ENCODE measurements at regions not wholly inside any gene's neighbourhood (a gene's known extent, or its start where the extent isn't known, plus 50 kb on each side); places are given as distances from the start of the nearest gene placed in this dataset.
A peak's percentile ranks its signal among the peaks of the same experiment; 100 is the strongest.

DNA sequence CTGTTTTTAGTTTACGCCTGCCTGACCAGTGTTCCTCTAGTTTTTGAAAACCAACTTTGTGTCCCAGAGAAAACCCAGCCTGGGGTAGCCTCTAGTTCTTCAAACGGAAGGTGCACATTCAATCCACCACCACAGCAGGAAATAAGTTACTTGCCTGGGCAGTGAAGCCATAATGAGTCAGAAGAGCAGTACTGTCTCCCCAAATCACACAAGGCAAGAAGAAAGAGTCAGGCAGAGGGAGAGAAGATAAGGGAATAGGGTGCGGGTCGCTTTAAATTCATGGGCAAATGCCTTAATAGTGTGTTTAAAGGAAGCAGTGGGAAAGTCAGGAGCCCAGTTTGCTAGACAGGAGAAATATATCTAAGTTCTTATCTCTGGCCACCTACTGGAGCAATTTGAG lies 333.8 kb upstream of the GRIA3 start:
- ChIA-PET CTCF (no interaction called here), POLR2A (no interaction called here)
- DNase-seq (ENCODE audit: low read depth), result no peak
- H3K4me3 ChIP-seq (ENCODE audit: low read depth, low read length), result no peak overlapping the region
- no peaks in the 10 kb centered on the region for H3K27me3 ChIP-seq (ENCODE audit: control insufficient read depth, insufficient read depth, low read length)
- TF ChIP-seq, protein P1, sequence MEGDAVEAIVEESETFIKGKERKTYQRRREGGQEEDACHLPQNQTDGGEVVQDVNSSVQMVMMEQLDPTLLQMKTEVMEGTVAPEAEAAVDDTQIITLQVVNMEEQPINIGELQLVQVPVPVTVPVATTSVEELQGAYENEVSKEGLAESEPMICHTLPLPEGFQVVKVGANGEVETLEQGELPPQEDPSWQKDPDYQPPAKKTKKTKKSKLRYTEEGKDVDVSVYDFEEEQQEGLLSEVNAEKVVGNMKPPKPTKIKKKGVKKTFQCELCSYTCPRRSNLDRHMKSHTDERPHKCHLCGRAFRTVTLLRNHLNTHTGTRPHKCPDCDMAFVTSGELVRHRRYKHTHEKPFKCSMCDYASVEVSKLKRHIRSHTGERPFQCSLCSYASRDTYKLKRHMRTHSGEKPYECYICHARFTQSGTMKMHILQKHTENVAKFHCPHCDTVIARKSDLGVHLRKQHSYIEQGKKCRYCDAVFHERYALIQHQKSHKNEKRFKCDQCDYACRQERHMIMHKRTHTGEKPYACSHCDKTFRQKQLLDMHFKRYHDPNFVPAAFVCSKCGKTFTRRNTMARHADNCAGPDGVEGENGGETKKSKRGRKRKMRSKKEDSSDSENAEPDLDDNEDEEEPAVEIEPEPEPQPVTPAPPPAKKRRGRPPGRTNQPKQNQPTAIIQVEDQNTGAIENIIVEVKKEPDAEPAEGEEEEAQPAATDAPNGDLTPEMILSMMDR (IDR thresholded peaks at IDR 0.05; ENCODE audit: insufficient read depth, low read depth, low read length), result no peak
- no peaks in the 10 kb centered on the region for H3K36me3 ChIP-seq (ENCODE audit: control insufficient read depth, insufficient read depth, low read length)

DNA sequence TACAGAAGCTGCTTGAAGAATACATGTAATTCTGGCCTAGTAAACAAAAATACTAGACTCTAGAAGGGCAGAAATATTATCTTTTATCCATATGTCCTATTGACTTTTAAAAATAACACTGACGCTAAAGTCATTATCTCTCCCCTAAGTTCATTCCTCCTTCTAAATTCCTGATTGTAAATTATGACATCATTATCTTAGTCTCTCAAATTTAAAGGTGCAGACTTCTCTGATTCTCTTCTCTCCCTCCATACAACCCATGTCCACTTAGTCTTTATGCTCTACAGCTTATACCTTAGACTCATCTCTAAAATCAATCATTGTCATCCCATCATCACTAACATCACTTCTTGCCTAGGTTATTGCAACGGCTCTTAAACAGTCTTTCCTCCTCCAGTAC lies 327.9 kb upstream of the GRIA3 start:
- H3K4me3 ChIP-seq (ENCODE audit: low read depth, low read length), result no peak overlapping the region
- TF ChIP-seq, protein P1 (IDR thresholded peaks at IDR 0.05; ENCODE audit: insufficient read depth, low read depth, low read length), result no peak
- POLR2A ChIA-PET, result no interaction called here
- CTCF ChIA-PET, result no interaction called here
- DNase-seq (ENCODE audit: low read depth), result no peak
- no peaks in the 10 kb centered on the region for H3K27me3 ChIP-seq (ENCODE audit: control insufficient read depth, insufficient read depth, low read length)
- no peaks in the 10 kb centered on the region for H3K36me3 ChIP-seq (ENCODE audit: control insufficient read depth, insufficient read depth, low read length)

DNA sequence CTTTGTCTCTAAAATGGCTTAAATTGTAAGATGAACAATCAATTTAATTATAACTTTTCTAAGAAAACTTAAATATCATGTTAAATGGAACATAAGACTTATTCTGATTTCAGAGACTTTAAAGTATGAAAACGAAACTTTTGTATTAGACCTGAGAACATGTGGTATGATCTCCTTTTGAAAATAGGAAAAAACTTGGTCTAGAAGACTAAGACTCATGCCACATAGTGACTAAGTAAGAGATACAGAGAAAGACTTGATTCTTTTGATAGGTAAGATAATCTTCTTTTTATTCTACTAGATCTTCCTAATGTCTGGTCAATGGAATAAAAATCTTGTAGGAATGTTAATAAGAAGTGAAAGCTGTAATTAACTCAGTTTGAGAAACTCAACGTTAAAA lies 326.3 kb upstream of the GRIA3 start:
- ChIA-PET POLR2A (no interaction called here), CTCF (no interaction called here)
- Histone ChIP-seq H3K27me3 (ENCODE audit: control insufficient read depth, insufficient read depth, low read length) (no peaks in the 10 kb centered on the region), H3K4me3 (ENCODE audit: low read depth, low read length) (no peak overlapping the region), H3K36me3 (ENCODE audit: control insufficient read depth, insufficient read depth, low read length) (no peaks in the 10 kb centered on the region)
- TF ChIP-seq, protein P1 (IDR thresholded peaks at IDR 0.05; ENCODE audit: insufficient read depth, low read depth, low read length), result no peak
- DNase-seq (ENCODE audit: low read depth), result no peak

DNA sequence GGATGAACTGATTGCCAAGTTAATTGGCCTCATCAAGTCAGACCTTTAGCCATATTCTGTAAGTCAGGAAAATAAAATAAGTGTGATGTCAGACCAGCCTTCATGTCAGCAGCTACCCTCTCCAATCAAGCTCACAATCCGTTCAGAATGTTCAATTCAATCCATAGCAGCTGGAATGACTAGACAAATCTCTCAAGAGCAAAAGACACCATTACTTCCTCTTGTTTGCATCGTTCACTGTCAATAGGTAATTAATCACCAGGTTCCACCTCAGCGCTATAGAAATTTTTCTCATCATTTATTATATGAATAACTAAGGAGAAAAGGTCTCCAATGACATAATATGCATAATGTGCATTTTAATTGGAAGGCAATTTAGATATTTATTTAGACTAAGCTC lies 321.0 kb upstream of the GRIA3 start:
- CTCF ChIA-PET, result no interaction called here
- Histone ChIP-seq H3K36me3 (ENCODE audit: control insufficient read depth, insufficient read depth, low read length) (no peaks in the 10 kb centered on the region), H3K4me3 (ENCODE audit: low read depth, low read length) (no peak overlapping the region), H3K27me3 (ENCODE audit: control insufficient read depth, insufficient read depth, low read length) (no peaks in the 10 kb centered on the region)
- no peak for DNase-seq (ENCODE audit: low read depth)
- TF ChIP-seq, protein P1 (IDR thresholded peaks at IDR 0.05; ENCODE audit: insufficient read depth, low read depth, low read length), result no peak
- POLR2A ChIA-PET, result no interaction called here

DNA sequence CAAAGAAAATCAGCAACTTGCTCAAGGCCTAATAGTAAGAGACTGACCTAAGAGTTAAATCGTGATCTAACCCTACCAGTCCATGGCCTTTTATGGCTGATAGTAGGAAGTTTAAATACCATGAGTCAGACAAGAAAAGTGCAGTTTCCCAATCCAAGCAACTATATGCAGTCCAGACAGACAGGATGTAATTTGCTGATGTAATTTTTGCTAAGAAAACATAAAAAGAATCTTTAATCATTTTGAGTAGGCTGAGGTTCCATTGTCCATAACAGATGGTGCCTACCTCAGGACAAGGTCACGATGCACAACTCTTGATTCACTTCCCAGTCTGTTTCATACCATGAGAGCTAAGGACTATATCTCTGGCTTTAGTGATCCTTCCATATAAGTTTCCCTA lies 317.5 kb upstream of the GRIA3 start:
- peak; percentile 53 for DNase-seq (ENCODE audit: low read depth)
- H3K4me3 ChIP-seq (ENCODE audit: low read depth, low read length), result no peak overlapping the region
- POLR2A ChIA-PET, result no interaction called here
- TF ChIP-seq, protein P1 (IDR thresholded peaks at IDR 0.05; ENCODE audit: insufficient read depth, low read depth, low read length), result no peak
- CTCF ChIA-PET, result no interaction called here
- no peaks in the 10 kb centered on the region for H3K27me3 ChIP-seq (ENCODE audit: control insufficient read depth, insufficient read depth, low read length)
- H3K36me3 ChIP-seq (ENCODE audit: control insufficient read depth, insufficient read depth, low read length), result no peaks in the 10 kb centered on the region
